ENCODE measurements at regions not wholly inside any gene's neighbourhood (a gene's known extent, or its start where the extent isn't known, plus 50 kb on each side); places are given as distances from the start of the nearest gene placed in this dataset.

- ChIA-PET CTCF (no interaction called here), POLR2A (no interaction called here)
- in situ Hi-C loops (cut with HindIII; ENCODE audit: low pct_unique_long_range_greater_than_20kb, low sequenced_read_pairs) (no loop called here), intact Hi-C loops (cut with micrococcal nuclease; ENCODE audit: unreplicated experiment) (no loop called here)
- no peak for DNase-seq (ENCODE audit: low read depth, low spot score)
- no peaks in the 10 kb centered on the region for H3K9me3 ChIP-seq (ENCODE audit: control insufficient read depth, insufficient read depth, low read depth, low read length)
- no peaks in the 10 kb centered on the region for H3K36me3 ChIP-seq (ENCODE audit: control insufficient read depth, insufficient read depth, low read length)
- BruUV-seq (replicated peaks) = no TSS peak
- H3K4me3 ChIP-seq (ENCODE audit: low read depth in 2 of 2, low read length in 2 of 2) = no peak overlapping the region
- no peaks in the 10 kb centered on the region for H3K4me1 ChIP-seq (ENCODE audit: control insufficient read depth, insufficient read depth, low read length)
- H3K27me3 ChIP-seq (ENCODE audit: control insufficient read depth, insufficient read depth, low read length) = no peaks in the 10 kb centered on the region
- no peak overlapping the region for H3K27ac ChIP-seq (ENCODE audit: low read length)
- ATAC-seq = no peak
- TF ChIP-seq REST (IDR thresholded peaks at IDR 0.05; ENCODE audit: insufficient read depth in 1 of 2, low read depth in 2 of 2, low read length in 1 of 2) (no peak), TCF7L2 (IDR thresholded peaks at IDR 0.05; ENCODE audit: low read depth, low read length) (no peak), CTCF (IDR thresholded peaks at IDR 0.05) (no peak)
These were observed 216.9 kb upstream of the BTBD3 start for GRCh38 chr20:11700831-11701230.

GRCh38 chr20:11702721-11703518, 214.8 kb upstream of the BTBD3 start:
- H3K27ac ChIP-seq (ENCODE audit: low read length) = no peak overlapping the region
- H3K9me3 ChIP-seq (ENCODE audit: control insufficient read depth, insufficient read depth, low read depth, low read length) = no peaks in the 10 kb centered on the region
- no peaks in the 10 kb centered on the region for H3K36me3 ChIP-seq (ENCODE audit: control insufficient read depth, insufficient read depth, low read length)
- TF ChIP-seq SIN3A (IDR thresholded peaks at IDR 0.05; ENCODE audit: borderline replicate concordance, insufficient read depth, low read depth, low read length) = no peak
- no peak for TF ChIP-seq POLR2AphosphoS5 (IDR thresholded peaks at IDR 0.05; ENCODE audit: low read depth, low read length)
- no peak for TF ChIP-seq REST (IDR thresholded peaks at IDR 0.05; ENCODE audit: insufficient read depth in 1 of 2, low read depth in 2 of 2, low read length in 1 of 2)
- no peak for TF ChIP-seq CTCF (IDR thresholded peaks at IDR 0.05)
- TF ChIP-seq TCF7L2 (IDR thresholded peaks at IDR 0.05; ENCODE audit: low read depth, low read length) = no peak
- ATAC-seq = no peak
- in situ Hi-C loops (cut with HindIII; ENCODE audit: low pct_unique_long_range_greater_than_20kb, low sequenced_read_pairs) (no loop called here), intact Hi-C loops (cut with micrococcal nuclease; ENCODE audit: unreplicated experiment) (no loop called here)
- BruUV-seq (replicated peaks) = no TSS peak
- CTCF ChIA-PET = no interaction called here
- no peaks in the 10 kb centered on the region for H3K4me1 ChIP-seq (ENCODE audit: control insufficient read depth, insufficient read depth, low read length)
- no peaks in the 10 kb centered on the region for H3K27me3 ChIP-seq (ENCODE audit: control insufficient read depth, insufficient read depth, low read length)
- DNase-seq (ENCODE audit: low read depth, low spot score) = no peak
- H3K4me3 ChIP-seq (ENCODE audit: low read depth in 2 of 2, low read length in 2 of 2) = no peak overlapping the region
- POLR2A ChIA-PET = no interaction called here

Measured in Panc1 (cell line).